ENCODE measurements at regions not wholly inside any gene's neighbourhood (a gene's known extent, or its start where the extent isn't known, plus 50 kb on each side); places are given as distances from the start of the nearest gene placed in this dataset.
A peak's percentile ranks its signal among the peaks of the same experiment; 100 is the strongest.

GRCh38 chr6:155684416-155685196 is 229.0 kb upstream of the NOX3 start:
- Histone ChIP-seq H3K4me3 (ENCODE audit: low read depth, low read length, poor library complexity, severe bottlenecking) (no peak overlapping the region), H3K9me2 (ENCODE audit: insufficient read depth, low read length) (no peaks in the 10 kb centered on the region), H3K4me2 (ENCODE audit: low read length) (no peak overlapping the region), H4K20me1 (ENCODE audit: insufficient read depth, low read length) (no peaks in the 10 kb centered on the region), H3K79me2 (ENCODE audit: insufficient read depth, low read depth, low read length) (no peaks in the 10 kb centered on the region), H3K27ac (ENCODE audit: low read depth, low read length, poor library complexity, severe bottlenecking) (no peak overlapping the region), H3K36me3 (ENCODE audit: insufficient read depth, low read length) (no peaks in the 10 kb centered on the region), H3K4me1 (ENCODE audit: insufficient read depth, low read length, poor library complexity, severe bottlenecking) (no peaks in the 10 kb centered on the region), H2AFZ (ENCODE audit: low read length) (no peak overlapping the region), H3K9me3 (ENCODE audit: low read length) (no peaks in the 10 kb centered on the region)
- TF ChIP-seq EZH2phosphoT487 (IDR thresholded peaks at IDR 0.05; ENCODE audit: borderline replicate concordance, low read depth, low read length), result no peak
- TF ChIP-seq, protein P1, sequence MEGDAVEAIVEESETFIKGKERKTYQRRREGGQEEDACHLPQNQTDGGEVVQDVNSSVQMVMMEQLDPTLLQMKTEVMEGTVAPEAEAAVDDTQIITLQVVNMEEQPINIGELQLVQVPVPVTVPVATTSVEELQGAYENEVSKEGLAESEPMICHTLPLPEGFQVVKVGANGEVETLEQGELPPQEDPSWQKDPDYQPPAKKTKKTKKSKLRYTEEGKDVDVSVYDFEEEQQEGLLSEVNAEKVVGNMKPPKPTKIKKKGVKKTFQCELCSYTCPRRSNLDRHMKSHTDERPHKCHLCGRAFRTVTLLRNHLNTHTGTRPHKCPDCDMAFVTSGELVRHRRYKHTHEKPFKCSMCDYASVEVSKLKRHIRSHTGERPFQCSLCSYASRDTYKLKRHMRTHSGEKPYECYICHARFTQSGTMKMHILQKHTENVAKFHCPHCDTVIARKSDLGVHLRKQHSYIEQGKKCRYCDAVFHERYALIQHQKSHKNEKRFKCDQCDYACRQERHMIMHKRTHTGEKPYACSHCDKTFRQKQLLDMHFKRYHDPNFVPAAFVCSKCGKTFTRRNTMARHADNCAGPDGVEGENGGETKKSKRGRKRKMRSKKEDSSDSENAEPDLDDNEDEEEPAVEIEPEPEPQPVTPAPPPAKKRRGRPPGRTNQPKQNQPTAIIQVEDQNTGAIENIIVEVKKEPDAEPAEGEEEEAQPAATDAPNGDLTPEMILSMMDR (conservative IDR thresholded peaks at IDR 0.05; ENCODE audit: low read length), result no peak
- DNase-seq (ENCODE audit: low spot score), result no peak
- ChIA-PET POLR2A (interaction anchor here (1.0 kb wide), 1 partner anchor 35 kb away, joined by 3 read pairs; no protein-coding TSS in a partner anchor), CTCF (ENCODE audit: unreplicated experiment) (no interaction called here)
- BruUV-seq (replicated peaks), result no TSS peak
- intact Hi-C loops (cut with micrococcal nuclease; ENCODE audit: unreplicated experiment), result no loop called here

DNA sequence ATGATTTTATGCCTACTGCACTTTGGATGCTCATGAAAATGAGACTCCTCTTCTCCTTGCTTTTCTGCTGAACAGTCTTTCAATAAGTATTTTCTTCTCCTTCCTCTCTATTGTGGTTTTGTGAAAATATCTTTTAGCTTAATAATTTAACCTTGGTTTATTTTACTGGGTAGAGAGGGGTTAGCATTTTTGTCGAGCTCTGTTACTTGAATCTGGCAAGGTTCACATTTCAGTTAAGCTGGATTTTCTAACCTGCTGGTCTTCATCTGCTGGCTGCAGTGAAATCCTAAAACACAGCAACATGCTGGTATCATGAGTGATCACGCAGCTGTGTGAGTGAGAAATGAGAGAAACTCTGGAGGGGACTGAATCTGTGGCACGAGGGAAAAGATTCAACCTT is 222.7 kb upstream of the NOX3 start:
- no peak overlapping the region for H3K4me2 ChIP-seq (ENCODE audit: low read length)
- intact Hi-C loops (cut with micrococcal nuclease; ENCODE audit: unreplicated experiment), result no loop called here
- H3K9me2 ChIP-seq (ENCODE audit: insufficient read depth, low read length), result no peaks in the 10 kb centered on the region
- no peaks in the 10 kb centered on the region for H3K4me1 ChIP-seq (ENCODE audit: insufficient read depth, low read length, poor library complexity, severe bottlenecking)
- POLR2A ChIA-PET, result no interaction called here
- no peaks in the 10 kb centered on the region for H3K36me3 ChIP-seq (ENCODE audit: insufficient read depth, low read length)
- H2AFZ ChIP-seq (ENCODE audit: low read length), result no peak overlapping the region
- H4K20me1 ChIP-seq (ENCODE audit: insufficient read depth, low read length), result no peaks in the 10 kb centered on the region
- H3K9me3 ChIP-seq (ENCODE audit: low read length), result no peaks in the 10 kb centered on the region
- no TSS peak for BruUV-seq (replicated peaks)
- H3K4me3 ChIP-seq (ENCODE audit: low read depth, low read length, poor library complexity, severe bottlenecking), result no peak overlapping the region
- H3K79me2 ChIP-seq (ENCODE audit: insufficient read depth, low read depth, low read length), result no peaks in the 10 kb centered on the region
- no peak for DNase-seq (ENCODE audit: low spot score)
- CTCF ChIA-PET (ENCODE audit: unreplicated experiment), result no interaction called here
- no peak overlapping the region for H3K27ac ChIP-seq (ENCODE audit: low read depth, low read length, poor library complexity, severe bottlenecking)
- TF ChIP-seq, protein P1 (conservative IDR thresholded peaks at IDR 0.05; ENCODE audit: low read length), result no peak
- no peak for TF ChIP-seq EZH2phosphoT487 (IDR thresholded peaks at IDR 0.05; ENCODE audit: borderline replicate concordance, low read depth, low read length)

DNA sequence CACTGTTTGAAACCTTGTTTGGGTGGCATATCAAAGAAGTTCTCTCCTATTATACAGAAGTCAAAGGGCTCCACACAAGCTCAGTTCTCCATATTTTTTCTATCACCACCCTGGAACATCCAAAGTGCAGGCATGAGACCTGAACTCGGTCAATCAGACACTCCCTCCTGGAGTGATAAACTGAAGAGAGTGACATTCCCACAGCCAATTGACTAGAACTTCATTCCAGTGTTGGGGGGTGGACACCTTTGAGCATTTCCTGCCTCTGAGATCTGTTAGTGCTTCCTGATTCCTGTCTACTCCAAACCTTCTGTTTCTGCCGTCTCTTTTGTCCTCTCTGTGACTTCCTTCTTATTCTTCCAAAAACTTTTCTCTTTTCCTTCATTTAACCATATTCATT is 220.7 kb upstream of the NOX3 start:
- ChIA-PET POLR2A (no interaction called here), CTCF (ENCODE audit: unreplicated experiment) (no interaction called here)
- no peak overlapping the region for H3K4me3 ChIP-seq (ENCODE audit: low read depth, low read length, poor library complexity, severe bottlenecking)
- no peaks in the 10 kb centered on the region for H3K9me3 ChIP-seq (ENCODE audit: low read length)
- H3K4me1 ChIP-seq (ENCODE audit: insufficient read depth, low read length, poor library complexity, severe bottlenecking), result no peaks in the 10 kb centered on the region
- no peaks in the 10 kb centered on the region for H3K9me2 ChIP-seq (ENCODE audit: insufficient read depth, low read length)
- no peaks in the 10 kb centered on the region for H4K20me1 ChIP-seq (ENCODE audit: insufficient read depth, low read length)
- TF ChIP-seq, protein P1 (conservative IDR thresholded peaks at IDR 0.05; ENCODE audit: low read length), result no peak
- no peak for TF ChIP-seq EZH2phosphoT487 (IDR thresholded peaks at IDR 0.05; ENCODE audit: borderline replicate concordance, low read depth, low read length)
- no peak overlapping the region for H3K27ac ChIP-seq (ENCODE audit: low read depth, low read length, poor library complexity, severe bottlenecking)
- peak overlapping the region; percentile 30; the same call in 1 of the 2 replicates for H2AFZ ChIP-seq (ENCODE audit: low read length)
- H3K36me3 ChIP-seq (ENCODE audit: insufficient read depth, low read length), result no peaks in the 10 kb centered on the region
- intact Hi-C loops (cut with micrococcal nuclease; ENCODE audit: unreplicated experiment), result no loop called here
- H3K4me2 ChIP-seq (ENCODE audit: low read length), result no peak overlapping the region
- BruUV-seq (replicated peaks), result no TSS peak
- no peak for DNase-seq (ENCODE audit: low spot score)
- H3K79me2 ChIP-seq (ENCODE audit: insufficient read depth, low read depth, low read length), result no peaks in the 10 kb centered on the region

Measured in OCI-LY7 (cell line).